Lower leg skin (tissue), 4 donors: ENCODE measurements at regions not wholly inside any gene's neighbourhood (a gene's known extent, or its start where the extent isn't known, plus 50 kb on each side); places are given as distances from the start of the nearest gene placed in this dataset.

Experiments used
- DNase-seq, 2 donors: peaks; one replicate each; pipeline ENCODE4 v3.0.0-alpha.2; 2019; ENCODE audit warnings: low spot score in 2 of 2
- H3K4me3 ChIP-seq: fragments of 200-600 bp; sonication (generic); 2 replicates; pipeline ENCODE4 v1.5.1; 2017; ENCODE audit warnings: mild to moderate bottlenecking, low read depth; ENCODE audit not compliant: poor library complexity, severe bottlenecking
- CTCF ChIP-seq, 3 donors: fragments of 450-650 bp; IDR thresholded peaks; one replicate each; pipeline ENCODE4 v1.5.1; 2016; ENCODE audit warnings: antibody characterized with exemption in 3 of 3, mild to moderate bottlenecking in 3 of 3, moderate library complexity in 2 of 3
- POLR2A ChIP-seq, 2 donors: fragments of 450-650 bp; IDR thresholded peaks; one replicate each; pipeline ENCODE4 v1.6.1; 2016 to 2017; ENCODE audit warnings: antibody characterized with exemption in 2 of 2, mild to moderate bottlenecking in 1 of 2, moderate library complexity in 1 of 2
- WGBS, 2 donors: methylation state at CpG; one replicate each; pipeline ENCODE4 v1.1.5; 2018; 5-methylcytosine and 5-hydroxymethylcytosine counted together
- intact Hi-C: fragments of 100-400 bp; cut with DNase I; formaldehyde crosslinking; loops from one replicate; pipeline ENCODE4 v1.15.0; 2023; ENCODE audit warnings: low total_unique reads

- WGBS, 2 donors, result 71 to 81% methylated on average over 17 of the region's 17 CpGs
- peak in 1 of 2 donors; percentile 26 for DNase-seq
- TF ChIP-seq POLR2A (IDR thresholded peaks at IDR 0.05) (no peak), CTCF (IDR thresholded peaks at IDR 0.05) (no peak)
- intact Hi-C loops, result no loop called here
- H3K4me3 ChIP-seq, result no peak overlapping the region
Measured at GRCh38 chr10:124240839-124241291, 147.5 kb upstream of the CHST15 start.

- no peak for TF ChIP-seq CTCF (IDR thresholded peaks at IDR 0.05)
- DNase-seq, result peak in 1 of 2 donors; percentile 75
Measured at GRCh38 chr10:124239696-124240095, 146.3 kb upstream of the CHST15 start.

GRCh38 chr10:124239134-124239533 lies 145.7 kb upstream of the CHST15 start:
- DNase-seq, result peak in 1 of 2 donors; percentile 43
- no peak for TF ChIP-seq CTCF (IDR thresholded peaks at IDR 0.05)
- no peak for TF ChIP-seq POLR2A (IDR thresholded peaks at IDR 0.05)
- intact Hi-C loops, result no loop called here
- WGBS, 2 donors, result 13 to 31% methylated on average over 2 of the region's 2 CpGs
- no peak overlapping the region for H3K4me3 ChIP-seq

More at GRCh38 chr10:124239696-124240095, 146.3 kb upstream of the CHST15 start:
- intact Hi-C loops, result no loop called here
- WGBS, 2 donors, result 80 to 86% methylated on average over 12 to 13 of the region's 13 CpGs
- no peak overlapping the region for H3K4me3 ChIP-seq

- TF ChIP-seq CTCF (IDR thresholded peaks at IDR 0.05), result no peak
- no peak for TF ChIP-seq POLR2A (IDR thresholded peaks at IDR 0.05)
- H3K4me3 ChIP-seq, result no peak overlapping the region
- DNase-seq, result peak in 1 of 2 donors; percentile 65
- 66% methylated on average over 8 of the region's 8 CpGs for WGBS, 2 donors
- intact Hi-C loops, result no loop called here
Measured at GRCh38 chr10:124238367-124238766, 145.0 kb upstream of the CHST15 start.

- no peak for DNase-seq
- no peak overlapping the region for H3K4me3 ChIP-seq
- intact Hi-C loops, result no loop called here
- 61 to 68% methylated on average over 3 of the region's 3 CpGs for WGBS, 2 donors
- TF ChIP-seq CTCF (IDR thresholded peaks at IDR 0.05) (no peak), POLR2A (IDR thresholded peaks at IDR 0.05) (no peak)
Measured at GRCh38 chr10:124237282-124237961, 144.0 kb upstream of the CHST15 start.

- DNase-seq, result peak in 1 of 2 donors; percentile 36
- intact Hi-C loops, result no loop called here
- TF ChIP-seq CTCF (IDR thresholded peaks at IDR 0.05) (no peak), POLR2A (IDR thresholded peaks at IDR 0.05) (no peak)
- 89 to 90% methylated on average over 7 of the region's 7 CpGs for WGBS, 2 donors
- H3K4me3 ChIP-seq, result no peak overlapping the region
Measured at GRCh38 chr10:124236816-124237215, 143.4 kb upstream of the CHST15 start.
